ENCODE measurements at regions not wholly inside any gene's neighbourhood (a gene's known extent, or its start where the extent isn't known, plus 50 kb on each side); places are given as distances from the start of the nearest gene placed in this dataset.
"Not testable (repeated sequence)": the region's sequence is repeated elsewhere in the genome, so short reads cannot be mapped to it uniquely, and the experiment has no call there.

GRCh38 chr6:169106176-169106575, 147.5 kb downstream of the THBS2 start:
- ATAC-seq (ENCODE audit: low read depth) = no peak
- H3K4me1 ChIP-seq (ENCODE audit: insufficient read depth, poor library complexity, severe bottlenecking) = no peaks in the 10 kb centered on the region
- no peak for DNase-seq (ENCODE audit: low spot score)
- no peaks in the 10 kb centered on the region for H3K9me3 ChIP-seq (ENCODE audit: severe bottlenecking)
- no peak overlapping the region for H3K4me3 ChIP-seq (ENCODE audit: severe bottlenecking)
- H3K27me3 ChIP-seq (ENCODE audit: insufficient read depth, poor library complexity, severe bottlenecking) = no peaks in the 10 kb centered on the region
- TF ChIP-seq CTCF (IDR thresholded peaks at IDR 0.05; ENCODE audit: poor library complexity, severe bottlenecking) = no peak
- H3K36me3 ChIP-seq (ENCODE audit: low read depth) = no peaks in the 10 kb centered on the region
- no peak overlapping the region for H3K27ac ChIP-seq (ENCODE audit: poor library complexity, severe bottlenecking)

GRCh38 chr6:169101981-169102380, 151.7 kb downstream of the THBS2 start:
- Histone ChIP-seq H3K9me3 (ENCODE audit: severe bottlenecking) (no peaks in the 10 kb centered on the region), H3K4me1 (ENCODE audit: insufficient read depth, poor library complexity, severe bottlenecking) (no peaks in the 10 kb centered on the region), H3K36me3 (ENCODE audit: low read depth) (no peaks in the 10 kb centered on the region), H3K27ac (ENCODE audit: poor library complexity, severe bottlenecking) (no peak overlapping the region), H3K27me3 (ENCODE audit: insufficient read depth, poor library complexity, severe bottlenecking) (no peaks in the 10 kb centered on the region), H3K4me3 (ENCODE audit: severe bottlenecking) (no peak overlapping the region)
- ATAC-seq (ENCODE audit: low read depth) (no peak), DNase-seq (ENCODE audit: low spot score) (no peak)
- no peak for TF ChIP-seq CTCF (IDR thresholded peaks at IDR 0.05; ENCODE audit: poor library complexity, severe bottlenecking)

- no peak for TF ChIP-seq CTCF (IDR thresholded peaks at IDR 0.05; ENCODE audit: poor library complexity, severe bottlenecking)
- DNase-seq (ENCODE audit: low spot score) (no peak), ATAC-seq (ENCODE audit: low read depth) (no peak)
- Histone ChIP-seq H3K36me3 (ENCODE audit: low read depth) (no peaks in the 10 kb centered on the region), H3K27me3 (ENCODE audit: insufficient read depth, poor library complexity, severe bottlenecking) (no peaks in the 10 kb centered on the region), H3K27ac (ENCODE audit: poor library complexity, severe bottlenecking) (no peak overlapping the region), H3K4me3 (ENCODE audit: severe bottlenecking) (no peak overlapping the region), H3K4me1 (ENCODE audit: insufficient read depth, poor library complexity, severe bottlenecking) (no peaks in the 10 kb centered on the region), H3K9me3 (ENCODE audit: severe bottlenecking) (no peaks in the 10 kb centered on the region)
These were observed 152.4 kb downstream of the THBS2 start for GRCh38 chr6:169101036-169101805.

- H3K36me3 ChIP-seq (ENCODE audit: low read depth) = no peaks in the 10 kb centered on the region
- no peak for DNase-seq (ENCODE audit: low spot score)
- H3K27me3 ChIP-seq (ENCODE audit: insufficient read depth, poor library complexity, severe bottlenecking) = no peaks in the 10 kb centered on the region
- H3K9me3 ChIP-seq (ENCODE audit: severe bottlenecking) = no peaks in the 10 kb centered on the region
- H3K4me3 ChIP-seq (ENCODE audit: severe bottlenecking) = no peak overlapping the region
- peak; percentile 9 for TF ChIP-seq CTCF (IDR thresholded peaks at IDR 0.05; ENCODE audit: poor library complexity, severe bottlenecking)
- no peak overlapping the region for H3K27ac ChIP-seq (ENCODE audit: poor library complexity, severe bottlenecking)
- H3K4me1 ChIP-seq (ENCODE audit: insufficient read depth, poor library complexity, severe bottlenecking) = no peaks in the 10 kb centered on the region
- ATAC-seq (ENCODE audit: low read depth) = peak; percentile 45; the same call in 1 of the 3 replicates
These were observed 154.0 kb downstream of the THBS2 start for GRCh38 chr6:169099411-169100202.

- DNase-seq (ENCODE audit: low spot score); H3K27ac ChIP-seq (ENCODE audit: poor library complexity, severe bottlenecking); H3K36me3 ChIP-seq (ENCODE audit: low read depth); H3K4me3 ChIP-seq (ENCODE audit: severe bottlenecking); H3K27me3 ChIP-seq (ENCODE audit: insufficient read depth, poor library complexity, severe bottlenecking); H3K4me1 ChIP-seq (ENCODE audit: insufficient read depth, poor library complexity, severe bottlenecking); ATAC-seq (ENCODE audit: low read depth); H3K9me3 ChIP-seq (ENCODE audit: severe bottlenecking): not testable (repeated sequence)
These were observed 155.0 kb downstream of the THBS2 start for GRCh38 chr6:169098651-169099050.

All from RWPE2 (cell line).